Daoy (cell line): ENCODE measurements at regions not wholly inside any gene's neighbourhood (a gene's known extent, or its start where the extent isn't known, plus 50 kb on each side); places are given as distances from the start of the nearest gene placed in this dataset.
A peak's percentile ranks its signal among the peaks of the same experiment; 100 is the strongest.

Experiments
- DNase-seq: peaks from one replicate; pipeline ENCODE4 v3.0.0-alpha.2; 2015; ENCODE audit warnings: low read depth

DNA sequence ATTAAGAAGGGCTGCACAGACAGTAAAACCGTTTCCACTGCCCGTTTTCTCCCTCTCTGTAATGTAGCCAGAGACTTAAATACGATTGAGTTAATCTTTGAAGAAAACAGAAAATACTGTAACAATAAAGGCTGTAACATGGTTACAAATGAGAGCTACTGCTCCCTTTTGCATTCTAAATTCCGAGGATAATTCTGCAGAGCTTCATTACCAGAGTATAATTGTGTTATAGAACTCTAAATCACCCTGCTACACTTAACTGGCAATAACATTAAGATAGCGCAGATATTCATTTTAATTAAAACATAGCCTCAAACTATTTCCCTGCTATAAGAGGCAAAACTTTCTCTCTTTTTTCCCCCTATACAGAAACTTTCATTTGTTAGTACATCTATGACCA is 283.7 kb upstream of the BRINP1 start:
- DNase-seq = no peak

DNA sequence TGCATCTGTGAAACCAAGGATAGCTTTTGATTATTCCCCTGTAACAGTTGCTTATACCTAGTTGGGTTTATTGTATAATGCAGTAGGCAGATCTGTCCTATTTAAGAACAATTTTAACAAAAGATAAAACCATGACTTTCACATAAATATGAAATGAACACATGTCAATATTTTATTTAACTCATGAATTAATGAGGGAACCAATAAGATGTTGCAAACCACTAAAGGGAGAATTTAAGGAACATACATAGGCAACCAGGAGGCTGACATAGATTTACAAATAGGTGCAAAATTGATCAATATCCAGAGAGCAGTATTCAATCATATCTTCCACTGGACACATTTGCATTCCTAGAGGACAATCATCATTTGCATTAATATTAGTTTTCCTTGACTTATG is 280.0 kb upstream of the BRINP1 start:
- DNase-seq = no peak

DNA sequence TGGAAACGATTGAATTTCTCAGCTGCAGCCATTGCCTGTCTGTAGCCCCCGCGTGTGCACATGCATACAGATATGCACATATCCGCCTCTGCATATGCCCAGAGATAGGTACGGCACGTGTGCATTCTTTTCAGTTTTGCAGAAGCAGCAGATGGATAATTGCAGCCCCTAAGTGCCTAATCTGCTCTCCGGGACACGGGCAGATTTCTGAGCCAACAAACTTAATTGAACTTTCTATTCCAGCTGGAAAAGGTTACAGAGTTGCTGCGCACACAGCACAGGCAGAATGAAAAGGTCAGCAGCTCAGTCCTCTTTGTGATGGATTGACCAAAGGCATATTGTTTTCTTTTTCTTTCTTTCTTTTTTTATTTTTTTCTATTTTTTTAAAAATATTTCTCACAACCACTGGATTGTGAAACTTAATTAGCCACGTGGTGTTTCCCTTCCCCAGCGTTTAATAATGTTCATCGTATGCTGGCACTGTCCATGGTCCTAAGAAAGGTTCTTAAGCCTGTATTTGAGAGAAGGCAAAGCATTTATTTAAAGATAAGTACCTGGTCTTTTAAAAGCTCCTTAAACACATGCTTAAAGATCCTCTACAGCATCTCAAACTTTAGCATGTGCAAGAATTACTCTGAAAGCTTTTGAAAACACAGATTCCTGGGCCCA is 270.2 kb upstream of the BRINP1 start:
- no peak for DNase-seq

DNA sequence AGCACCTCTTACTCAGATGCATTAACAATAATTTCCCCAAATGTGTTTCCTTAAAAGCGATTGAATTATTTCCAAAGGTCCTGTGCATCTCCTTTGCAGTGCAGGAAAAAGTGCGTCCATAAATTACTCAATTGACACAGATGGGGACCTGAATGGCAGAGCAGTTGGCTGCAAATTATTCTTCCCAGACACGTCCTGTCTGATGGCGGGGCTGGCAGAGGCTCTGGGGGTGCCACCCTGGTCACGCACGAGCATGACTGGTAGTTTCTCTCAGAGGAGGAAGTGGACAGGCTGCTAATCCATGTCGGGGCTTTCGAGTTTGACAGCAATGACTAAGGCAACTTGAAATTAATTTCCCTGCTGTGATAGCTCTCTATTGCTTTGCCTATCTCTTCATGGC is 264.8 kb upstream of the BRINP1 start:
- no peak for DNase-seq

DNA sequence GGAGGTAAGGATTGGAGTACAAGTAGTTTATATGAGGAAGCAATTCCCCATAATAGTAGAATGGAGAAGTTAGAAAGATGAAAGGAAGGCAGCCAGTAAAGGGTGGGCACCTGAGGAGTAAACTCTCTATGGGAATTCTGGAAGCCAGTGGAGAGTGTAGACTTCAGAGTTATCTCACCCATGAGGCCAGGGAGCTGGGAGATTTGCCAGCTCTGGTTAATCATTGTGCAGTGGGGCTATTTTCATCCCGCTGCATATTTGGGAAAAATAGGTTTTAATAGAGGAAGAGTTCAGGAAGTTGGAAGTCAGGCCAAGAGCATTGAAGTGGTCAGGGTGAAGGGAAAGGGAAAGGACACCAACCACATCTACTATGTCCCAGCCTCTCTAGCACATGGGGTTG is 242.3 kb upstream of the BRINP1 start:
- no peak for DNase-seq

DNA sequence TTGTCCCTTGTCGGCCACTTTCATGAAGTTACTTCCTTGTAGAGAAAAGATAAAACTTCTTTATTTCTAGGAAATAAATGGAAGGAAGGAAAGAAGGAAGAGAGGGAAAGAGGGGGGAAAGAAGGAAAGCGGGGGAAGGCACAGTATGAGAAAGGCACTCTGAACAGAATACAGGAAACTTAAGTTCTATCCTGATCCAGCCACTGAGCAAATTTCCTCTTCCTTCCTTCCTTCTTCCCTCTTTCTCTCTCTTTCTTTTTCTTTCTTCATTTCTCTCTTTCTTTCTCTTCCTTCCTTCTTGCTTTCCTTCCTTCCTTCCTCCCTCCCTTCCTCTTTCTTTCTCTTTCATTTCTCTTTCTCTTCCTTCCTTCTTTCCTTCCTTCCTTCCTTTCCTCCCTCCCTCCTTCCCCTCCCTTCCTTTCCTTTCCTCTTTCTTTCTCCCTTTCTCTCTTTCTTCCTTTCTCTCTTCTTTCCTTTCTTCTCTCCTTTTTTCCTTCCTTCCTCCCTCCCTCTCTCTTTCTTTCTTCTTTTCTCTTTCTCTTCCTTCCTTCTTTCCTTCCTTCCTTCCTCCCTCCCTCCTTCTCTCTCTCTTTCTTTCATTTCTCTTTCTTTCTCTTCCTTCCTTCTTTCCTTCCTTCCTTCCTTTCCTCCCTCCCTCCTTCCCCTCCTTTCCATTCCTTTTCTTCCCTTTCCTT is 240.2 kb upstream of the BRINP1 start:
- DNase-seq = no peak

DNA sequence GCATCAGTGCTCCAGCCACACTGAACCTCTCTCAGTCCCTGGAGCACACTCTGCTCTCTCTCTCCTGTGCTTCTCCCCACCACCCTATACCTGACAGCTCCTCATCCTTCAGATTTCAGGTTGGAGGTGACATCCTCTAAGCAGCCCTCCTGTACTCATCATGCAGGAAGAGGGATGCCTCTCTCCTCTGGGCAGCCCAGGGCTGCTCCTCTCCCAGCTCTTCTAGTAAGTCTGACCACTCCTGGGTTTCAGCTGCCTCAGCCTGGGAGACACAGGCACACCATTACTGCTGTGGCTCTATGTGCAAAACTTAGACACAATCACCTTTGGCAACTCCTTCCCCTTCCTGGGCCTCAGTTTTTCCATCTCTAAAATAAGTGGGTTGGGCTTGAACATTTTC is 232.4 kb upstream of the BRINP1 start:
- DNase-seq = no peak

DNA sequence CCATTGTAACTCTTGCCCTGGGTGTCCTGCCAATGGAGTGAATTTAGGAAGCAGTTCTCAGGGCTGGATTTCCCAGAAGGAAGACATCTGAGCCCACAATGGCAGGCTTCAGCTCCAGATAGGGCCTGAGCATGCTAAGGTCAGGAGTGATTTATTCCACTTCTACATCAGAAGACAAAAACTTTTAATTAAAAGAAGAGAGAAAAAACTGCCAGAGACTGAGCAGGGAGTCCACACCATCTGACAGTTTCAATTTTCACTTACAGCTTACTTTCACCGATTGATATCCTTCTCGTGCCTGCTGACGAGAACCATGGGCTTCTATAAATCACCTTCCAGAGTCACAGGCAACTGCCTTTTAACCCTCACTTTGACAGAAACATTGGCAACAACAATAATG is 228.3 kb upstream of the BRINP1 start:
- DNase-seq = no peak

DNA sequence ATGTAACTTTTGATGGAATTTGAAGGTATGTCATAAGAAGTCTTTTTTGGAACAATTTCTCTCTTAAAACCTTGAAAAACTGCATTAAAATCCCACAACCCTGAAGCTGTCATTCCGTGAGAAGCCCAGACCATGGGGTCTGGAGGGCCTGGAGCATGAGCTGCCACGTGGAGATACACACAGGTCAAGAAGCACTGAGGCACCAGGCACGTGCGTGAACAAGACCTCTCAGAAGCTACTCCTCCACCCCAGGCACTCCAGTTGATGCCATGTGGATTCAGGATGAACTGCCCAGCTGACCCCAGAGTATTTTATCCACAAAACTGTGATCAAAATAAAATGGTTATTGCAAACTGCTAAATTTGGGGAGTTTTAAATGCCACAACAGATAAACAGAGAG is 227.5 kb upstream of the BRINP1 start:
- DNase-seq = no peak

DNA sequence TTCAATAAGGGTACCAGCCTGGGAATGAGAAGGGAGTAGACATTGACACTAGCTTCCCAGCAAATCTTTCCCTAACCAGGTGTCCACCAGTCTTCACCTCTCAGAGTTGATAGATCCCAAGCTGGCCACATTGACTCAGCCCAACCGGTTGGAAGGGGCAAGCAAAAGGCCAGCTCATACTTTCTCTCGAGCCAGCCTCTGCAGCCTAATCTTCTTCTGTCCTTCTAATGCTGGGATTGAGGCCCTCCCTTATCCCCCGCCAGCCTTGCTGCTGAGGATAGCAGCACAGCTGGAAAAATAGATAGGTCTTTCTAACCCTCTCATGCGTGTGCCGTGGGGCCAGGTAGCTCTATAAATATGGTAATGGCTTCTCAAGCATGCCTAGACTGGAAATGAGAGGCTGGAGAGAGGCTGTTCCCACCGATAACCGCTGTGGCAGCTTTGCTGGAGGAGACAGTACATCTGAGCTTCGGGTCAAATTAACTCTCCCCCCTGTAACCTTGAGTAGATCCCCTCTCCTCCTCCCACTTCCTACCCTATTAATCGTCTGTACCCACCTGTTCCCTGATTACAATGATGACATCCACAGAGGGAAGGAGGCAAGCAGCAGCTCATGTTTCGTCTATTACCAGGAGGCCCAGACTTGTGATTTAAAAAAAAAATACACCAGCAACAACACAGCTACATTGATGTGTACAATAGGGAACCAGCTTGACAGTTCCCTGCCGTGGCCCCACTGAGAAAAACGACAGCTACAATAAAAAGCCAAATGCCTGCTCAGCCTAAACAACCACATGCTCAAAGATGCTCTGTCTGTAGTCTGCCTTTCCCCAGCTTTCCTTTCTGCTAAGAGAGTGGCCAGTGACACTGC is 219.9 kb upstream of the BRINP1 start:
- DNase-seq = no peak

DNA sequence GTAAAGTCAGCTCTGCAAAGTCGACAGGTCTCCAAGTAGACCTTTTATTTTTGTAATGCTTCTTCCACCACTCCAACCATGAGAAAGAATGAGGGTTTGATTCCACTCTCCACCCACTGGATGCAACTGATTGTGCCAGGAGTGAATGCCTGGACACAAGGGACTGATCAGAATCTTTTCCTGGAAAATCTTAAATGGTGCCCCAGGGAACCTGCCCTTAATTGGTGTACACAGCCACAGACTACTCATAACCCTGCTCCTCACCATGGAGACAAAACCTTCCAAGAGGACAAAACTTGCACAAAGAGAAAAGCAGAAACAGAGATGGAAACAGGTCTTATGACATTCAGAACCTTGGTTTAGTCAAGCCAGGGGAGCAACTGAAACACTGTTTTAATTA is 208.6 kb upstream of the BRINP1 start:
- DNase-seq = no peak

DNA sequence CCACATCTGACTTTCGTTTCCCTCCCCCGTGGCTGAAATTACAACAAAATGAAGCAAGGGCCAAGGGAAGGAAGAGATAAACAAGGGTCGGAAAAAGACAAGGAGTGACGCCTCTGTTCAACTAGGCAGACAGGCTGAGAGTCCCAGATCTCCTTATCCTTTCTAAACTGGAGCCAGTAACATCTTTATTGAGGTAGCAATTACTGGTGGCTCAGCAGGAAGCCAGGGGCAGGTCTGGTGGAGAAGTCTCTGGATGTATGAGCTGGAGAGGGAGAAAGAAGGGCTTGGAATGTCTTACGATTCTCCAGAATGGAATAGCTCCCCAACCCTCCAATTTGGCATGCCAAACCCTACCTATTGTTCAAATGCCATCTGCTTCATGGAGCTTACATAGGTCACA is 190.8 kb upstream of the BRINP1 start:
- no peak for DNase-seq

DNA sequence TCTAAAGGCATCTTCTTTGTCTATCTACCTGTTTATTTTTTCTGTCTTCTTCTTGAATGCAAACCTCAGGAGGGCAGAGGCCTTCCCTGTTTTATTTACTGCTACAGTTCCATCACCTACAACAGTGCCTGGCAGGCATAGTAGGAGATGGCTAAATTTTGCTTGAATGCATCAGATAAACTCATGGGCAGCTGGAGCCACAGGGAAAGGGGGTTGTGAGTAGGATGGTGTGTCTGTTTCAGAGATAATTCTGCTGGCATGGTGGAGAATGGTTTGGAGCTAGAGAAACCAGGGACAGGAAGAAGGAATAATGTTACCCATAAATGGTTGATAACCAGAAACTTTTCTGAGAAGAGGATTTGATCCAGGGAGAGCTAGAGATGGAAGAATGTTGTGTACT is 189.8 kb upstream of the BRINP1 start:
- no peak for DNase-seq

DNA sequence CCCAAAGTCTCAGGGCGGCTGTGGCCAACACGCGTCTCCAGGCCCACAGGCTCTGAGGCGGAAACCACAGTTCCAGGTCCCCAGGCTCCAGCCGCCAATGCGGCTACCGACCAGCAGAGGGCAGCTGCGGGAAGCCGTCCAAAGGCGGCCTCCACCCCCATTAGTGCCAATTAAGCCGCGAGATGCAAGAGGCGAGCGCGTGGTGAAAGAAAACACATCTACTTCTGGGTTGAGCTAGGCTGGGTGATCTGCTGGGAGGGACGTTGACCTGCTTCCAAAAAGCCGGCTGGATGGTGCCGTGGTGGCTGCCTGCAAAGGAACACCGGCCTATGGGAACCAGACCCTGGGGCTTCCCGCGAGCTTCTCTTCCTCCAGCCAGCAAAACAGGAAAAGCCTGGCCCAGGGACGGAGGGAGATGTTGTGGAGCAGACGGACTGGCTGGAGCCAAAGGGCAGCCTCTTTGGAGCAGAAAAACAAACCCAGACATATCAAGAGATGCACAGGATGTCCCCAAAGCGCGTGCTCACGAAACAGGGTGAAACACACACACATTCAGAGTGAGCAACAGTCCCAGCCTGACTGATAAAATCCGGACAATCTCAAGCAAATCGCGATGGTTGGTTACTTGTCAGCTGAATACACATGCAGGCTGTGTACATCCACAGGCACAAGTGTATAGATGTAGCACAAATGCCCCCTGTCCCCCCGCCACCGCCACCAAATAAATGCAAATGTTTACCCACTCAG is 187.1 kb upstream of the BRINP1 start:
- DNase-seq = peak; percentile 17

DNA sequence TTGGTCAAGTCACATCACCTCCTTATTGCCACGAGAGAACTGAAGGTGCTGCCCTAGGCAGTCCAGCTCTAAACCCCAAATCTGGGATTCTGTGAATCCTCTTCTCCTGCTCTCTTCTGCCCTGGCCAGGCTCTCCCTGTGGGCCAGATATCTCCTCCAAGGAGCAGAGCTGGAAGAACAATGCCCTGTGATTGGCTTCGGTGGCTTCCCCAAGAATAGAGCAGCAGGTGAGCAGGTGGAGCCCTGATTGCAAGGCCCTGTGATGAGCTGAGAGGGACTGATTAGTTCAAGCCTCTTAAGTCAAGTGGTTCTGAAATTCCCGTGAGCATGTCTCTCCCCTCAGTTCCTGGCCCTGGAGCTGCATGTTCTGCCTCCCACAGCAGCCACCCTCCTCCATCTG is 175.3 kb upstream of the BRINP1 start:
- DNase-seq = no peak

DNA sequence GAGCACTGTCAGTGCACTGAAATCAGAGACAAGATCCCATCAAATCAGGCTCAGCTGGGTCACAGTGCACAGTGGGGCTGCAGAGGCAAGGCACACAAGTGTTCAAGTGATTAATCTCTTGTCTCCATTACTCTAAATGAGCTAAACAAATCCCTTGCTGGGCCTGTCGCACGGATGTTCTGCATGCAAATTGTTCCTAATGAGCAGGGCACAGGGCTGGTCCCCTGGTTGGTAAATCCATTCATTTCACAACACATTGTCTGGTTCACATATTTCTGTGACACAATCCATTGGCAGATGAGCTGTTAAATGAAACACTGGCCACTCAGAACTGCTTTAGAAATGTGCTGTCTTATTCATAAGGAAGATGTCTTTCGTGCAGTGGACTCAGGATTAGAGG is 167.9 kb upstream of the BRINP1 start:
- DNase-seq = no peak

DNA sequence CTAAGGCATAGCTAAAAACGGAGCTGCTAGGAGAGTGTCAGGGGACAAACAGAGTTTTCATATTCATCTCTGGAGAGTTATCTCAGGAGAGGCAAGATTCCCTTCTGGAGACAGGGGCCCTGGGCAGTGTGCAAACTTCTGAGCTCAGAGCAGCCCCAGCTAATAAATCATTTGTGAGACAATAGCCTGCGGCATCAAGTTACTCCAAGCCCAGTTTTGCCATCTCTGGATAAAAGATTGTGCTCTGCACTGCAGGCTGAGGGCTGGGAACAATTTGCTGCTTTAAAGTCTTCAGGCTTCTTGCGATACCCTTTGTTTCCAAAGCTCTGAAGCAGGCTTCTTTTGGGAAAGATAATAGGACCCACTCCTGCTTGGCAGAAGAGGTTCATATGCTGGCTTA is 164.3 kb upstream of the BRINP1 start:
- no peak for DNase-seq

DNA sequence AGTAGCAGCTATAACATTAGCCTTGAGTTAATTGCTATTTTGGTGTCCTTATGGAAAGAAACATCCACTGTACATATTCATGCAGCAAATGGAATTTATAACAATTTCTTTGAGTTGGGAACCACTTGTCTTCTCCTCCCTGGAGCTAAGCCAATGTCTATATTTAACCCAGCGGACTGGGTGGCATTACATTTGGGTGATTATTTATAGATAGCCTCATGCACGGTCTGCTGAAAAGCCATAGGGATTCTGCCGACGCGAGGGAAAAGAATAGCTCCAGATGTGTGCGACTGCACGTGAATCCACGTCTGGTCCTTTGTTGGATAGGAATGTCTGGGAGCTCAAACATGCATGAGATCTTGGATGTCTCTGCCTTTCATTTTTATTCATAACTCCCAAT is 157.5 kb upstream of the BRINP1 start:
- no peak for DNase-seq

DNA sequence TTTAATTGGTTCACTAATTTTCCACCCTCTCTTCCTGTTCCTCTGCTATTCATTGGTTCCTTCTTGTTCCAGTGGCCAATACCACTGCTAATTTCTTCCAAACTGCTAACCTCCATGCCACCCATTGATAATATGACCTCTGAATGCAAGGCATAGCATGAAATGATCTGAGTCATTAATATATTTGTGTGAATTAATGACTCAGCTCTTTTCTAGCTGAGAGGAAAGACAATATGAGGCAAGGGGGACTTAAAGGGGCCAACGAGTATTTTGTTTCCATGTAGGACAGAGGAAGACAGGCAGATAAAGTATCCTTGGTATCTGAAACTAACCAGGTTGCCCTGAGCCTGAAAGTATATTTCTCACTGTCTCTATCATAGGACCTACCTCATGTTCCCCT is 154.3 kb upstream of the BRINP1 start:
- no peak for DNase-seq

DNA sequence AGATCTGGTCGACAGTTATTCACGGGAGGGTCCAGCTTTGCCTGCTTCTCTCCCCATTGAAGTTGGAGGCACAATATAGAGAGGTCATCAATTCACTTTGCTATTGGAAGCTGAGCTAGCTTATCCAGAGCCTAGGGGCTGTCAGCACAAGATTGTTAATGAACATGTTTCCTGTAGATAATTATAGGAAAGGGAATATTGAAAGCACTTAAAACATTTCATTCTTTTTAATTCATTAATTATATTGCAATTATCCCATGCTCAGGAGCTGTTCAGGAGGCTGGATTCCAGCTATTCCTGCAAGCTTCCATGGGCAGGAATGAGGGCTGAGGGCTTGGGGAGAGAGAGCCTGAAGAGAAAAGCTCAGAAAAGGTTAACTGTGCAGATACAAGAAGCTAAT is 153.1 kb upstream of the BRINP1 start:
- DNase-seq = no peak

DNA sequence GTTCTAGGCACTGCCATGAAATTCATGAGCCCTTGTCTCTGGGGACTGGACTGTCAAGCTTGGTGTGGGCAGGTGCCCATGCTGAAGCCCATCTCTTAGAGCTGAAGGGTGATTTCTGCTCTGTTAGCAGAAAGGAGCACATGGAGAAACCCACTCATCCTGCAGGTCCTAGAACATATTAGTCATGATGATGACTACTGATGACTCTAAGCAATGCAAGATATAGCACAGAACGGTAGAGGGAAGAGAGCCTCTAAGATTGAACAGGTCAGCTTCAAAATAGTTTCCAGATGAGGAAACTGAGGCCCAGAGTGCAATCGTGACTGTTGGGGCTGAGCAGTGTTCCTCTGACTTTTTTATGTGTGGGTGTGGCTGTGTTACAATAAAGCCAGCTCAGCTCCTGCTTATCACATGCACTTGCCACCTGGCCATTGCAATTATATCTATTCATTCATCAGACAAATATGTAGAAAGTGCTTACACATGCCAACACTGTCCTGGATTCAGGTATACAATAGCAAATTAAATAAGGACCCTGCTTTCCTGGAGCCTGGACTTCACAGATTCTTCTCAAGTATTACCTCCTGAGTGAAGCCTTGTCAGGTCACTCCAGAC is 140.2 kb upstream of the BRINP1 start:
- no peak for DNase-seq

DNA sequence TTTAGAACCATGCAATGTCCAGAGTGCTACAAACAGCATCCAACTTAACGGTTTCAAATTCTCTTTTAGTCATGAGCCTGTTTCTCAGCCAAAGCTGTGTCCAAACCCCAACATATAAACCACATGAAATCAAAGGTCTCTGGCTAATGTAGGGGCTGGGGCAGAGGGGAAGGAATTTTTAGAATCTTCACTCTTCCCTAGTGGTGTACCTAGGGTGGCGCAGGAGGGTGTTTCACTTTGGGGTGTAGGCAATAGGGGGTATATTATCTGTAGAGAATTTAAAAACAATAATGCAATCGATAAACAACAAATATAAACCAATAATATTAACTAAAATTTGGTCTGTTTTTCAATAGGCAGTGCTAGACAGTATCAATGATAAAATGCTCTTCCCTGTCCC is 132.1 kb upstream of the BRINP1 start:
- DNase-seq = no peak
